Neural cell (in vitro differentiated cells): ENCODE measurements at regions not wholly inside any gene's neighbourhood (a gene's known extent, or its start where the extent isn't known, plus 50 kb on each side); places are given as distances from the start of the nearest gene placed in this dataset.
"Not testable (repeated sequence)": the region's sequence is repeated elsewhere in the genome, so short reads cannot be mapped to it uniquely, and the experiment has no call there.

Experiments used
- H2AFZ ChIP-seq: fragments of 200-600, 300-800 bp; sonication (generic), shearing (Covaris generic); 2 replicates; pipeline ENCODE4 v1.6.0; 2014; ENCODE audit warnings: low read depth, mild to moderate bottlenecking, antibody characterized with exemption, low read length, moderate library complexity
- H3F3A ChIP-seq: fragments of 200-600 bp; shearing (Covaris generic); 2 replicates; pipeline ENCODE4 v1.6.1; 2016; ENCODE audit warnings: mild to moderate bottlenecking, moderate library complexity, mixed read lengths, antibody characterized with exemption, low read length; ENCODE audit not compliant: insufficient read depth, poor library complexity, severe bottlenecking
- H3K27ac ChIP-seq: fragments of 200-600, 300-800 bp; sonication (generic), shearing (Covaris generic); 2 replicates; pipeline ENCODE4 v1.5.1; 2014; ENCODE audit warnings: mild to moderate bottlenecking, low read length, moderate library complexity
- H3K27me3 ChIP-seq: fragments of 300-800, 200-600 bp; sonication (generic), shearing (Covaris generic); 2 replicates; pipeline ENCODE4 v1.6.0; 2014; ENCODE audit warnings: mild to moderate bottlenecking, low read depth, low read length, moderate library complexity; ENCODE audit not compliant: insufficient read depth
- H3K36me3 ChIP-seq: fragments of 300-800, 200-600 bp; sonication (generic), shearing (Covaris generic); 2 replicates; pipeline ENCODE4 v1.5.1; 2014; ENCODE audit warnings: mild to moderate bottlenecking, antibody characterized with exemption, low read length, moderate library complexity; ENCODE audit not compliant: insufficient read depth
- H3K4me2 ChIP-seq: fragments of 300-800, 200-600 bp; sonication (generic), shearing (Covaris generic); 2 replicates; pipeline ENCODE4 v1.6.0; 2014; ENCODE audit warnings: mild to moderate bottlenecking, low read length
- H3K4me3 ChIP-seq: fragments of 300-800, 200-600 bp; sonication (generic), shearing (Covaris generic); 2 replicates; pipeline ENCODE4 v1.5.1; 2014; ENCODE audit warnings: mild to moderate bottlenecking, low read length, moderate library complexity
- H3K79me2 ChIP-seq: fragments of 200-600 bp; shearing (Covaris generic); replicated peaks from 2 replicates; pipeline ENCODE4 v1.6.0; 2014; ENCODE audit warnings: mild to moderate bottlenecking, low read length, moderate library complexity; ENCODE audit not compliant: insufficient read depth
- H3K9ac ChIP-seq: fragments of 300-800, 200-600 bp; sonication (generic), shearing (Covaris generic); 2 replicates; pipeline ENCODE4 v1.6.1; 2016; ENCODE audit warnings: mild to moderate bottlenecking, low read length, mixed read lengths
- H3K9me2 ChIP-seq: fragments of 200-600 bp; shearing (Covaris generic); 2 replicates; pipeline ENCODE4 v1.6.1; 2016; ENCODE audit warnings: mild to moderate bottlenecking, low read length, mixed read lengths; ENCODE audit not compliant: insufficient read depth
- H3K9me3 ChIP-seq: fragments of 200-600, 300-800 bp; sonication (generic), shearing (Covaris generic); 2 replicates; pipeline ENCODE4 v1.6.1; 2016; ENCODE audit warnings: mild to moderate bottlenecking, mixed run types, low read length, moderate library complexity, mixed read lengths
- H4K20me1 ChIP-seq: fragments of 200-600 bp; shearing (Covaris generic); 2 replicates; pipeline ENCODE4 v1.6.1; 2016; ENCODE audit warnings: mild to moderate bottlenecking, mixed run types; ENCODE audit not compliant: insufficient read depth
- EP300 ChIP-seq: fragments of 450-650 bp; conservative IDR thresholded peaks from 2 replicates; pipeline ENCODE4 v1.6.1; 2014; ENCODE audit warnings: antibody characterized with exemption, mild to moderate bottlenecking, moderate library complexity; ENCODE audit not compliant: poor library complexity, severe bottlenecking
- EZH2 ChIP-seq: fragments of 200-600, 300-800 bp; shearing (Covaris generic), sonication (generic); IDR thresholded peaks from 2 replicates; pipeline ENCODE4 v1.6.1; 2014; ENCODE audit warnings: antibody characterized with exemption, low read length, borderline replicate concordance, mild to moderate bottlenecking; ENCODE audit not compliant: insufficient read depth, poor library complexity, severe bottlenecking
- MXI1 ChIP-seq: fragments of 450-650 bp; conservative IDR thresholded peaks from 2 replicates; pipeline ENCODE4 v1.6.1; 2014; ENCODE audit warnings: antibody characterized with exemption, mild to moderate bottlenecking; ENCODE audit not compliant: poor library complexity, severe bottlenecking
- POLR2AphosphoS5 ChIP-seq: IDR thresholded peaks from 2 replicates; pipeline ENCODE4 v1.6.1; 2012
- RAD21 ChIP-seq: fragments of 450-650 bp; conservative IDR thresholded peaks from 2 replicates; pipeline ENCODE4 v1.6.1; 2014; ENCODE audit warnings: antibody characterized with exemption, mild to moderate bottlenecking, moderate library complexity
- SMC3 ChIP-seq: fragments of 450-650 bp; conservative IDR thresholded peaks from 2 replicates; pipeline ENCODE4 v1.6.1; 2014; ENCODE audit warnings: antibody characterized with exemption, mild to moderate bottlenecking, moderate library complexity; ENCODE audit not compliant: poor library complexity
- TAF1 ChIP-seq: IDR thresholded peaks from 2 replicates; pipeline ENCODE4 v1.6.1; 2012; ENCODE audit warnings: low read depth
- TF ChIP-seq, protein P1 (sequence below): fragments of 450-650 bp; IDR thresholded peaks from 2 replicates; pipeline ENCODE4 v1.5.1; 2014; ENCODE audit warnings: antibody characterized with exemption, mild to moderate bottlenecking, moderate library complexity; ENCODE audit not compliant: poor library complexity, severe bottlenecking
- TF ChIP-seq, protein P2 (sequence below): IDR thresholded peaks from 2 replicates; pipeline ENCODE4 v1.6.1; 2012; ENCODE audit warnings: borderline replicate concordance

DNA sequence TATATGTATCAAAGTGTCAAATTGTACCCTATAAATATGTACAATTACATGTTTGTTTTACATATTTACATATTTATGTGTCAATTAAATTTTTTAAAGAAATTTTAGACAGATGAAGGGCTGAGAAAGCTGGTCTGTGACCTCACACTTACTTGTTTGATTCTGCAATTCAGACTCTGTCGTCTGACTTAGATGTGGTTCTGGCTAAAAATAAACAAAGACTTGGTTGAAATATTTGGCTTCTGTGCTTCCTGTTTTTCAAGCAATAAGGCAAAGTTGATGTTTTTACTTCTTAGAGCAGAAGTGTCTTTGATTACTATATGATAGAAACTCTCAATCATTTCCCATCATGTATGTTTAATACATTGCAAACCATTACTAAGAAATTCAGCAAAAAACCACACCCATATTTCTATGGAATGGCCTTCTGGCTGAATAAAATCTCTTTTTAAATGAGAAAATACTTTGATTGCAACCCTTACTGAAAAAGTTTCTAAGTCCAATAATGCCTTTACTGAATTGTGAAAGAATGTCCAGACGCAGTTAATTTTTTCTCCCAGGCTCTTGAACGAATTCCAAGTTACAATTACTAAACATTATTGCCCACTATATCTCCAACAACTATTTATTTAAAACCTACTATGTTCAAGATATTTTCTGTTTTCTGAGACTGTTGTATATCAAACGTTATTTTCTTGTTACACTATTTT, 59.5 kb upstream of the PRKG1 start:
- Histone ChIP-seq H4K20me1 (no peaks in the 10 kb centered on the region), H3F3A (no peaks in the 10 kb centered on the region), H3K79me2 (no peaks in the 10 kb centered on the region), H3K9me3 (no peaks in the 10 kb centered on the region), H3K9ac (no peak overlapping the region), H3K36me3 (no peaks in the 10 kb centered on the region), H3K4me3 (no peak overlapping the region), H3K27ac (no peak overlapping the region), H2AFZ (no peak overlapping the region), H3K4me2 (no peak overlapping the region), H3K9me2 (no peaks in the 10 kb centered on the region), H3K27me3 (no peaks in the 10 kb centered on the region)
- TF ChIP-seq EP300 = no peak
- TF ChIP-seq SMC3 = no peak
- no peak for TF ChIP-seq POLR2AphosphoS5
- TF ChIP-seq, protein P1, sequence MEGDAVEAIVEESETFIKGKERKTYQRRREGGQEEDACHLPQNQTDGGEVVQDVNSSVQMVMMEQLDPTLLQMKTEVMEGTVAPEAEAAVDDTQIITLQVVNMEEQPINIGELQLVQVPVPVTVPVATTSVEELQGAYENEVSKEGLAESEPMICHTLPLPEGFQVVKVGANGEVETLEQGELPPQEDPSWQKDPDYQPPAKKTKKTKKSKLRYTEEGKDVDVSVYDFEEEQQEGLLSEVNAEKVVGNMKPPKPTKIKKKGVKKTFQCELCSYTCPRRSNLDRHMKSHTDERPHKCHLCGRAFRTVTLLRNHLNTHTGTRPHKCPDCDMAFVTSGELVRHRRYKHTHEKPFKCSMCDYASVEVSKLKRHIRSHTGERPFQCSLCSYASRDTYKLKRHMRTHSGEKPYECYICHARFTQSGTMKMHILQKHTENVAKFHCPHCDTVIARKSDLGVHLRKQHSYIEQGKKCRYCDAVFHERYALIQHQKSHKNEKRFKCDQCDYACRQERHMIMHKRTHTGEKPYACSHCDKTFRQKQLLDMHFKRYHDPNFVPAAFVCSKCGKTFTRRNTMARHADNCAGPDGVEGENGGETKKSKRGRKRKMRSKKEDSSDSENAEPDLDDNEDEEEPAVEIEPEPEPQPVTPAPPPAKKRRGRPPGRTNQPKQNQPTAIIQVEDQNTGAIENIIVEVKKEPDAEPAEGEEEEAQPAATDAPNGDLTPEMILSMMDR = no peak
- no peak for TF ChIP-seq EZH2

DNA sequence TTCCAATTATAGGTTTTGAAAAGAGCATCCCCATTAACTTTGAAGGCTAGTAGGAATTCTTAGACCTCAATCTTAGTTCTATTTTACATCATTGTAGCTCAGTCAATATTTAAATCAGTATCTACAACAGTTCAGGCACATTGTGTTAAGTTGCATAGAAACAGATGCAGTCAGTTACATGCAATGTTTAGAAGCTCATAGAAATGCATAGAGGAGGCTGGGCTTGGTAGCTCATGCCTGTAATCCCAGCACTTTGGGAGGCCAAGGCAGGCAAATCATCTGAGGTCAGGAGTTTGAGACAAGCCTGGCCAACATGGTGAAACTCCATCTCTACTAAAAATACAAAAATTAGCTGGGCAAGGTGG, 58.9 kb upstream of the PRKG1 start:
- H3K27me3 ChIP-seq, H3K9me3 ChIP-seq, H3K4me2 ChIP-seq, H3K79me2 ChIP-seq, H3K36me3 ChIP-seq, H4K20me1 ChIP-seq, H3K4me3 ChIP-seq, H3K9ac ChIP-seq, H3K27ac ChIP-seq, H3K9me2 ChIP-seq, H3F3A ChIP-seq, H2AFZ ChIP-seq: not testable (repeated sequence)

DNA sequence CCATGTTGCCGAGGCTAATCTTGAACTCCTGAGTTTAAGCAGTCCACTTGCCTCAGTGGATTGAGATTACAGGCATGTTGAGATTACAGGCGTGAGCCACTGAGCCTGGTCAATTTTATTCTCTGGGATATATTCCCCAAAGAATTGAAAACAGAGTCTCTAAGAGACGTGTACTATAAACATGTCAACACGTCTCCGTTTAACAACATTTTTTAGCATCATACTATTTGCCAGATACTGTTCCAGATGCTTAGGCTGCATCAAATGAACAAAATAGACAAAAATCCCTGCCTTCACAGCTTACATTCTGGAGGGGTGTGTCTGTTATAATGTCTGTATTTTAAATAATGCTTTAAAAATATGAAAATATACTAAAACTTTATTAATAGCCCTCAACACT, 54.1 kb upstream of the PRKG1 start:
- Histone ChIP-seq H3F3A (no peaks in the 10 kb centered on the region), H3K36me3 (no peaks in the 10 kb centered on the region), H3K27me3 (no peaks in the 10 kb centered on the region), H3K79me2 (no peaks in the 10 kb centered on the region), H3K9me2 (no peaks in the 10 kb centered on the region), H4K20me1 (no peaks in the 10 kb centered on the region), H3K9ac (no peak overlapping the region), H3K4me2 (no peak overlapping the region), H3K4me3 (no peak overlapping the region), H3K27ac (no peak overlapping the region), H3K9me3 (no peaks in the 10 kb centered on the region), H2AFZ (no peak overlapping the region)
- TF ChIP-seq SMC3 (no peak), EP300 (no peak), POLR2AphosphoS5 (no peak), RAD21 (no peak), EZH2 (no peak), MXI1 (no peak), TAF1 (no peak)
- TF ChIP-seq, protein P2, sequence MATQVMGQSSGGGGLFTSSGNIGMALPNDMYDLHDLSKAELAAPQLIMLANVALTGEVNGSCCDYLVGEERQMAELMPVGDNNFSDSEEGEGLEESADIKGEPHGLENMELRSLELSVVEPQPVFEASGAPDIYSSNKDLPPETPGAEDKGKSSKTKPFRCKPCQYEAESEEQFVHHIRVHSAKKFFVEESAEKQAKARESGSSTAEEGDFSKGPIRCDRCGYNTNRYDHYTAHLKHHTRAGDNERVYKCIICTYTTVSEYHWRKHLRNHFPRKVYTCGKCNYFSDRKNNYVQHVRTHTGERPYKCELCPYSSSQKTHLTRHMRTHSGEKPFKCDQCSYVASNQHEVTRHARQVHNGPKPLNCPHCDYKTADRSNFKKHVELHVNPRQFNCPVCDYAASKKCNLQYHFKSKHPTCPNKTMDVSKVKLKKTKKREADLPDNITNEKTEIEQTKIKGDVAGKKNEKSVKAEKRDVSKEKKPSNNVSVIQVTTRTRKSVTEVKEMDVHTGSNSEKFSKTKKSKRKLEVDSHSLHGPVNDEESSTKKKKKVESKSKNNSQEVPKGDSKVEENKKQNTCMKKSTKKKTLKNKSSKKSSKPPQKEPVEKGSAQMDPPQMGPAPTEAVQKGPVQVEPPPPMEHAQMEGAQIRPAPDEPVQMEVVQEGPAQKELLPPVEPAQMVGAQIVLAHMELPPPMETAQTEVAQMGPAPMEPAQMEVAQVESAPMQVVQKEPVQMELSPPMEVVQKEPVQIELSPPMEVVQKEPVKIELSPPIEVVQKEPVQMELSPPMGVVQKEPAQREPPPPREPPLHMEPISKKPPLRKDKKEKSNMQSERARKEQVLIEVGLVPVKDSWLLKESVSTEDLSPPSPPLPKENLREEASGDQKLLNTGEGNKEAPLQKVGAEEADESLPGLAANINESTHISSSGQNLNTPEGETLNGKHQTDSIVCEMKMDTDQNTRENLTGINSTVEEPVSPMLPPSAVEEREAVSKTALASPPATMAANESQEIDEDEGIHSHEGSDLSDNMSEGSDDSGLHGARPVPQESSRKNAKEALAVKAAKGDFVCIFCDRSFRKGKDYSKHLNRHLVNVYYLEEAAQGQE = no peak
- TF ChIP-seq, protein P1 = no peak
